PC-9 (cell line): ENCODE measurements at regions not wholly inside any gene's neighbourhood (a gene's known extent, or its start where the extent isn't known, plus 50 kb on each side); places are given as distances from the start of the nearest gene placed in this dataset.

Experiments used
- BruUV-seq: library from RNA; stranded (reverse); fragments of 400-500 nt; replicated peaks from 2 replicates; lab custom pipeline; 2021; lab: Mats Ljungman, UMichigan
- CTCF ChIA-PET: fragments of 300-600 bp; sonication (Branson Sonifier 250); formaldehyde crosslinking; loops from one replicate; lab custom pipeline; 2022; ENCODE audit warnings: antibody characterized with exemption; lab: Charles Lee
- POLR2A ChIA-PET: fragments of 300-600 bp; sonication (Branson Sonifier 250); formaldehyde crosslinking; loops from one replicate; lab custom pipeline; 2022; ENCODE audit warnings: antibody characterized with exemption; ENCODE audit not compliant: unreplicated experiment; lab: Charles Lee
- DNase-seq, 2 experiments: peaks; one replicate each; pipeline versions ENCODE4 v3.0.0 to v3.0.0-alpha.2; 2015 to 2022; ENCODE audit warnings: mixed read lengths in 1 of 2
- H2AFZ ChIP-seq: fragments of 200-600 bp; sonication (generic); 2 replicates; pipeline ENCODE4 v1.8.1; 2017; ENCODE audit warnings: antibody characterized with exemption
- H3F3A ChIP-seq: fragments of 200-600 bp; sonication (generic); 2 replicates; pipeline ENCODE4 v1.8.1; 2017; ENCODE audit warnings: antibody characterized with exemption, mild to moderate bottlenecking, low read depth; ENCODE audit not compliant: insufficient read depth
- H3K27ac ChIP-seq: fragments of 200-600 bp; sonication (generic); 2 replicates; pipeline ENCODE4 v1.6.1; 2016; ENCODE audit warnings: mixed run types
- H3K27me3 ChIP-seq: fragments of 200-600 bp; sonication (generic); 2 replicates; pipeline ENCODE4 v1.6.1; 2016; ENCODE audit warnings: low read depth, mixed run types; ENCODE audit not compliant: insufficient read depth
- H3K36me3 ChIP-seq: fragments of 200-600 bp; sonication (generic); 2 replicates; pipeline ENCODE4 v1.6.1; 2016; ENCODE audit warnings: low read depth, mixed run types
- H3K4me1 ChIP-seq: fragments of 200-600 bp; sonication (generic); replicated peaks from 2 replicates; pipeline ENCODE4 v1.6.1; 2016; ENCODE audit warnings: mixed run types; ENCODE audit not compliant: insufficient read depth
- H3K4me2 ChIP-seq: fragments of 200-600 bp; sonication (generic); 2 replicates; pipeline ENCODE4 v1.6.1; 2017; ENCODE audit warnings: mixed run types
- H3K4me3 ChIP-seq: fragments of 200-600 bp; sonication (generic); 2 replicates; pipeline ENCODE4 v1.6.1; 2016; ENCODE audit warnings: mixed run types
- H3K79me2 ChIP-seq: fragments of 200-600 bp; sonication (generic); 2 replicates; pipeline ENCODE4 v1.6.1; 2017; ENCODE audit warnings: low read depth, mixed run types
- H3K9me2 ChIP-seq: fragments of 200-600 bp; sonication (generic); 2 replicates; pipeline ENCODE4 v1.8.1; 2017; ENCODE audit warnings: mild to moderate bottlenecking; ENCODE audit not compliant: insufficient read depth
- H3K9me3 ChIP-seq: fragments of 200-600 bp; sonication (generic); 2 replicates; pipeline ENCODE4 v1.8.1; 2016; ENCODE audit warnings: low read depth; ENCODE audit not compliant: insufficient read depth
- H4K20me1 ChIP-seq: fragments of 200-600 bp; sonication (generic); 2 replicates; pipeline ENCODE4 v1.8.1; 2017; ENCODE audit not compliant: insufficient read depth
- EZH2 ChIP-seq: fragments of 200-600 bp; sonication (generic); IDR thresholded peaks from 2 replicates; pipeline ENCODE4 v1.8.0; 2017; ENCODE audit warnings: antibody characterized with exemption, low read depth
- intact Hi-C: fragments of 100-400 bp; cut with micrococcal nuclease; formaldehyde crosslinking; loops from one replicate; pipeline ENCODE4 v1.10.0; 2022; ENCODE audit not compliant: unreplicated experiment
- TF ChIP-seq, protein P1 (sequence below): fragments of 200-600 bp; sonication (generic); conservative IDR thresholded peaks from 2 replicates; pipeline ENCODE4 v1.6.1; 2017; ENCODE audit warnings: mixed run types, antibody characterized with exemption, mild to moderate bottlenecking, moderate library complexity

DNA sequence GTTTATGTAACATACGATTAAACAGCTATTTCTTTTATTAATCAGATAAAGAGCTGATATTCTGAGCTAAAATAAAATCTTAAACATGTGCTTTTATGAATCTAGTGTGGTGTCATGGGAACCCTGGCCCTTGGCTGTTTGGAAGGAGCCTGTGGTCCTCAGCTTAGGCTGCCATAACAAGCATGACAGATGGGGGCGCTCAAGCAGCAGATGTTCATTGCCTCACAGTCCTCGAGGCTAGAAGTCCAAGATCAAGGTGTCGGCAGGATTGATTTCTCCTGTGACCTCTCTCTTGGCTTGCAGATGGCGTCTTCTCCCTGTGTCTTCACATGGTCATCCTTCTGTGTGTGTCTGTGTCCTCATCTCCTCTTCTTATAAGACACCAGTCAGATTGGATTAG, 448.2 kb downstream of the GADD45G start:
- Histone ChIP-seq H3F3A (no peaks in the 10 kb centered on the region), H3K9me3 (no peaks in the 10 kb centered on the region), H3K4me3 (no peak overlapping the region), H3K4me1 (no peaks in the 10 kb centered on the region), H3K27me3 (peaks cover 5% of the 10 kb centered on the region; the same call in 1 of the 2 replicates), H3K36me3 (no peaks in the 10 kb centered on the region), H3K79me2 (no peaks in the 10 kb centered on the region), H3K9me2 (no peaks in the 10 kb centered on the region; the same call in 1 of the 2 replicates), H4K20me1 (no peaks in the 10 kb centered on the region), H3K27ac (no peak overlapping the region), H3K4me2 (no peak overlapping the region), H2AFZ (no peak overlapping the region)
- no peak for DNase-seq
- POLR2A ChIA-PET: no interaction called here
- CTCF ChIA-PET: no interaction called here
- TF ChIP-seq, protein P1, sequence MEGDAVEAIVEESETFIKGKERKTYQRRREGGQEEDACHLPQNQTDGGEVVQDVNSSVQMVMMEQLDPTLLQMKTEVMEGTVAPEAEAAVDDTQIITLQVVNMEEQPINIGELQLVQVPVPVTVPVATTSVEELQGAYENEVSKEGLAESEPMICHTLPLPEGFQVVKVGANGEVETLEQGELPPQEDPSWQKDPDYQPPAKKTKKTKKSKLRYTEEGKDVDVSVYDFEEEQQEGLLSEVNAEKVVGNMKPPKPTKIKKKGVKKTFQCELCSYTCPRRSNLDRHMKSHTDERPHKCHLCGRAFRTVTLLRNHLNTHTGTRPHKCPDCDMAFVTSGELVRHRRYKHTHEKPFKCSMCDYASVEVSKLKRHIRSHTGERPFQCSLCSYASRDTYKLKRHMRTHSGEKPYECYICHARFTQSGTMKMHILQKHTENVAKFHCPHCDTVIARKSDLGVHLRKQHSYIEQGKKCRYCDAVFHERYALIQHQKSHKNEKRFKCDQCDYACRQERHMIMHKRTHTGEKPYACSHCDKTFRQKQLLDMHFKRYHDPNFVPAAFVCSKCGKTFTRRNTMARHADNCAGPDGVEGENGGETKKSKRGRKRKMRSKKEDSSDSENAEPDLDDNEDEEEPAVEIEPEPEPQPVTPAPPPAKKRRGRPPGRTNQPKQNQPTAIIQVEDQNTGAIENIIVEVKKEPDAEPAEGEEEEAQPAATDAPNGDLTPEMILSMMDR: peak; percentile 40; the same call in 1 of the 2 replicates
- no peak for TF ChIP-seq EZH2
- intact Hi-C loops: no loop called here
- BruUV-seq: no TSS peak

DNA sequence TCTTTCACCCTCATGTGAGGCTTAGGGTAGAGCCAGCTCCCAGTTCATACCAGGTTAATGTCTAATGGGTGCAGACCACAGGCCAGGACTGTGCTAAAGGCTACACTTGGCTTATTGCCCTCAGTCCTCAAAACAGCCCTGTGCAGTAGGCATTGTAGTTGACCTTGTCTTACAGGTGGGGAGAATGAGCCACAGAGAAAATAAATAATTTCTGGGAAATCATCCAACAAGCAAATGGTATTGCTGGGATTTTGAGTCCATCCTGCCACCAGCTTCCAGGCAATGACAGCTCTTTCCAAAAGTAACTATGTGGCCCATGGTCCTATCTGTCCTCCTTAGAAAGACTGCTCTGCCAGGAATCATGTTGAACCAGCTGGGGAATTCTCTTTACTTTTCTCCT, 450.0 kb downstream of the GADD45G start:
- ChIA-PET POLR2A (interaction anchor here (0.7 kb wide), 1 partner anchor 56 kb away, joined by 5 read pairs; no protein-coding TSS in a partner anchor), CTCF (no interaction called here)
- intact Hi-C loops: no loop called here
- no peaks in the 10 kb centered on the region for H3K4me1 ChIP-seq
- peaks cover 20% of the 10 kb centered on the region for H3K27me3 ChIP-seq
- H3K27ac ChIP-seq: no peak overlapping the region
- H3K4me3 ChIP-seq: no peak overlapping the region
- TF ChIP-seq, protein P1: no peak
- TF ChIP-seq EZH2: no peak
- H3K79me2 ChIP-seq: no peaks in the 10 kb centered on the region
- H3F3A ChIP-seq: no peaks in the 10 kb centered on the region
- H3K36me3 ChIP-seq: no peaks in the 10 kb centered on the region
- no TSS peak for BruUV-seq
- H3K9me2 ChIP-seq: no peaks in the 10 kb centered on the region; the same call in 1 of the 2 replicates
- no peak for DNase-seq
- H4K20me1 ChIP-seq: no peaks in the 10 kb centered on the region
- no peaks in the 10 kb centered on the region for H3K9me3 ChIP-seq
- no peak overlapping the region for H3K4me2 ChIP-seq
- H2AFZ ChIP-seq: no peak overlapping the region

DNA sequence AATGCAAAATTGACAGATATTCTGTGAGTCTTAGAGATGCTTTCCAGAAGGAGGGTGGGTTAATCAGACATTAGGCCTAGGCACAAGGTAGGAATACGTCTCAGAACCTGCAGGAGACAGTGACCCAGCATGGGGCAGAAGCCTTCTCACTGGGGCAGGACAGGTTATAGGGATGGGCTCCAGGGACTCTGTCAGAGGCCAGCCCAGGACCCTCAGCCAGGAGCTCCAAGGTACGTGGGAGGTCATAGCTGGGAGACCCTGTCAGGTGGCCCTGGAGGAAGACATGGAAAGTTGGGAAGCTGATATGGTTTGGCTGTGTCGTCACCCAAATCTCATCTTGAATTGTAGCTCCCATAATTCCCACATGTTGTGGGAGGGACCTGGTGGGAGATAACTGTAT, 450.4 kb downstream of the GADD45G start:
- H2AFZ ChIP-seq: no peak overlapping the region
- no peaks in the 10 kb centered on the region for H3K36me3 ChIP-seq
- no peak for DNase-seq
- no peak overlapping the region for H3K4me2 ChIP-seq
- H3K9me3 ChIP-seq: no peaks in the 10 kb centered on the region
- no peaks in the 10 kb centered on the region for H4K20me1 ChIP-seq
- no peak overlapping the region for H3K27ac ChIP-seq
- CTCF ChIA-PET: no interaction called here
- H3K79me2 ChIP-seq: no peaks in the 10 kb centered on the region
- no peaks in the 10 kb centered on the region for H3K9me2 ChIP-seq
- peaks cover 22% of the 10 kb centered on the region for H3K27me3 ChIP-seq
- no TSS peak for BruUV-seq
- no peak overlapping the region for H3K4me3 ChIP-seq
- H3K4me1 ChIP-seq: no peaks in the 10 kb centered on the region
- TF ChIP-seq EZH2: no peak
- TF ChIP-seq, protein P1: no peak
- intact Hi-C loops: no loop called here
- POLR2A ChIA-PET: no interaction called here
- H3F3A ChIP-seq: no peaks in the 10 kb centered on the region
